CD8-positive, alpha-beta memory T cell (primary cell): ENCODE measurements at regions not wholly inside any gene's neighbourhood (a gene's known extent, or its start where the extent isn't known, plus 50 kb on each side); places are given as distances from the start of the nearest gene placed in this dataset.

Experiments
- CTCF ChIA-PET: fragments of 350-600 bp; sonication (Branson Sonifier 250); formaldehyde crosslinking; loops from one replicate; lab custom pipeline; 2021; ENCODE audit warnings: antibody characterized with exemption; lab: Charles Lee
- POLR2A ChIA-PET: fragments of 350-600 bp; sonication (Branson Sonifier 250); formaldehyde crosslinking; loops from one replicate; lab custom pipeline; 2021; ENCODE audit warnings: antibody characterized with exemption; lab: Charles Lee
- DNase-seq, 5 donors: peaks; one replicate each; pipeline versions ENCODE4 v3.0.0 to v3.0.0-alpha.2; 2020 to 2022; ENCODE audit warnings: mixed read lengths in 1 of 5
- H3K27ac ChIP-seq: one replicate; pipeline ENCODE4 v1.7.0; 2013; ENCODE audit warnings: low read depth, mild to moderate bottlenecking, low read length, moderate library complexity
- H3K27me3 ChIP-seq: 2 replicates; pipeline ENCODE4 v1.7.0; 2013; ENCODE audit warnings: low read length, mild to moderate bottlenecking; ENCODE audit not compliant: insufficient read depth, poor library complexity, severe bottlenecking
- H3K36me3 ChIP-seq: 2 replicates; pipeline ENCODE4 v1.7.0; 2013; ENCODE audit warnings: mild to moderate bottlenecking, low read length, moderate library complexity; ENCODE audit not compliant: insufficient read depth
- H3K4me1 ChIP-seq: 2 replicates; pipeline ENCODE4 v1.7.0; 2013; ENCODE audit warnings: mild to moderate bottlenecking, low read length, moderate library complexity; ENCODE audit not compliant: insufficient read depth
- H3K4me3 ChIP-seq: 2 replicates; pipeline ENCODE4 v1.7.0; 2013; ENCODE audit warnings: mild to moderate bottlenecking, low read length
- H3K9me3 ChIP-seq: 2 replicates; pipeline ENCODE4 v1.7.0; 2013; ENCODE audit warnings: mild to moderate bottlenecking, low read length
- H3K27ac Mint-ChIP-seq, 8 donors: one replicate each; pipeline ENCODE4 v1.8.0; 2020 to 2021; ENCODE audit warnings: mixed read lengths in 8 of 8, mild to moderate bottlenecking in 6 of 8, inconsistent platforms in 3 of 8, moderate library complexity in 3 of 8
- H3K27me3 Mint-ChIP-seq, 2 donors: one replicate each; pipeline ENCODE4 v1.8.0; 2020 to 2021; ENCODE audit warnings: mixed read lengths in 2 of 2, mild to moderate bottlenecking in 1 of 2, moderate library complexity in 1 of 2
- H3K36me3 Mint-ChIP-seq, 3 donors: one replicate each; pipeline ENCODE4 v1.8.0; 2020 to 2021; ENCODE audit warnings: mixed read lengths in 3 of 3, inconsistent platforms in 1 of 3, mild to moderate bottlenecking in 1 of 3
- H3K4me1 Mint-ChIP-seq, 3 donors: one replicate each; pipeline ENCODE4 v1.8.0; 2020 to 2021; ENCODE audit warnings: mixed read lengths in 3 of 3, inconsistent platforms in 1 of 3, mild to moderate bottlenecking in 1 of 3
- H3K4me3 Mint-ChIP-seq, 7 donors: one replicate each; pipeline ENCODE4 v1.8.0; 2020 to 2021; ENCODE audit warnings: mixed read lengths in 7 of 7, mild to moderate bottlenecking in 6 of 7, moderate library complexity in 4 of 7, inconsistent platforms in 2 of 7
- H3K9me3 Mint-ChIP-seq, 5 donors: one replicate each; pipeline ENCODE4 v1.8.0; 2020 to 2022; ENCODE audit warnings: mixed read lengths in 5 of 5, mild to moderate bottlenecking in 3 of 5, moderate library complexity in 2 of 5, inconsistent platforms in 1 of 5

- peaks cover 15 to 53% of the 10 kb centered on the region in 2 donors for H3K27me3 Mint-ChIP-seq
- H3K4me1 Mint-ChIP-seq = peaks cover 4 to 11% (median 7%) of the 10 kb centered on the region in 3 donors
- H3K27me3 ChIP-seq = peaks cover 5% of the 10 kb centered on the region
- H3K27ac ChIP-seq = no peak overlapping the region
- H3K27ac Mint-ChIP-seq = peak overlapping the region in 1 of 8 donors; percentile 57
- no peak overlapping the region for H3K4me3 ChIP-seq
- no peaks in the 10 kb centered on the region for H3K36me3 ChIP-seq
- ChIA-PET POLR2A (no interaction called here), CTCF (no interaction called here)
- no peaks in the 10 kb centered on the region for H3K9me3 ChIP-seq
- no peak overlapping the region for H3K4me3 Mint-ChIP-seq
- H3K36me3 Mint-ChIP-seq = no peaks in the 10 kb centered on the region
- H3K9me3 Mint-ChIP-seq = no peaks in the 10 kb centered on the region
- no peak for DNase-seq
- no peaks in the 10 kb centered on the region for H3K4me1 ChIP-seq
Measured at GRCh38 chr20:51119914-51120313, 97.0 kb upstream of the KCNG1 start.

DNA sequence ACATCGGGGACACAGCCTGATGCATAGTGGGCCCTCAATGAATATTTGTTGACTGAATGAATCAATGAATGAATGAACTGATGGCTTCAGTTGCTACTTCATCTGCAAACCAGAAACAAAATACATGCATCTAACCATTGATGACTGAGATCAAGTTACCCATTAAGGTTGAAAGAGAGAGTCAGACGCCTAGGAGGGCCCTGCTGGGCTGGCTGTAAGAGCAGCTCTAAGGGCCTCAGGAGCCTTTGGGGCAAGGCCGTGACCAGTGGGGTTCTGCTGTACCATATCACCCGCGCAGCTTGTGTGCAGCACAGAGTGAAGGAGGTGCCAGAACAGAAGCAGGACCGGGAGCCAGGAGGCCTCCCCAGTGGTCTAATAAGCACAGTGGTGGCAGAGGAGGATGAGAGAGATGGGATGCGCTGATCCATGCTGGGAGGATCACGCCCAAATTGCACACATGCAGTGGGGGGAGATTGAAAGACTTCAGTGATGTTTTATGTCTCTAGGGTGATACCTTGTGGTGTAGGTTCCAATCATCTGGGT, 96.1 kb upstream of the KCNG1 start:
- Histone ChIP-seq H3K27me3 (peaks cover 5% of the 10 kb centered on the region), H3K36me3 (no peaks in the 10 kb centered on the region), H3K4me1 (no peaks in the 10 kb centered on the region), H3K27ac (no peak overlapping the region), H3K4me3 (no peak overlapping the region), H3K9me3 (no peaks in the 10 kb centered on the region)
- DNase-seq = no peak
- CTCF ChIA-PET = no interaction called here
- POLR2A ChIA-PET = no interaction called here
- Mint-ChIP-seq H3K9me3 (no peaks in the 10 kb centered on the region), H3K4me3 (no peak overlapping the region), H3K27me3 (peaks cover 15 to 53% of the 10 kb centered on the region in 2 donors), H3K4me1 (peaks cover 4 to 11% (median 7%) of the 10 kb centered on the region in 3 donors), H3K27ac (no peak overlapping the region), H3K36me3 (no peaks in the 10 kb centered on the region)

DNA sequence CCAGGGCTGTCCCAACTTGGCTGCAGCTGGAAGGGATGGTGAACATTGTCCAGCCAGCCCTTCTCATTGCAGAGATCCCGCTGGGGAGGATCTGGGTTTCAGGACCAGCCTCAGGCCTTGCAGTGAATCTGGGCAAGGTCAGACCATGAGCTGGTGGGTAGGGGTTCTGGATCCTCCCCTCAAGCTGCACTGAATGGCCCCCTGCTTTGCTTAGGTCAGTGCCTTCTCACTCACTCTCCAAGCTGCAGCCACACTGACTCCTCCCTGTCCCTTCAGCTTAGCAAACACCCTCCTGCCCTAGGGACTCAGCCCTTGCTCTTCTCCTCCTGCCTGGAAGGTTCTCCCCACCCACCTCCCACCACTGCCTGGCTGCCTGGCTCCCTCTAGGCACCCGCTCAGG, 95.3 kb upstream of the KCNG1 start:
- Mint-ChIP-seq H3K4me1 (peaks cover 4 to 10% (median 7%) of the 10 kb centered on the region in 3 donors), H3K27ac (no peak overlapping the region), H3K9me3 (no peaks in the 10 kb centered on the region), H3K27me3 (peaks cover 15 to 49% of the 10 kb centered on the region in 2 donors), H3K4me3 (no peak overlapping the region), H3K36me3 (no peaks in the 10 kb centered on the region)
- ChIA-PET POLR2A (no interaction called here), CTCF (no interaction called here)
- Histone ChIP-seq H3K9me3 (no peaks in the 10 kb centered on the region), H3K36me3 (no peaks in the 10 kb centered on the region), H3K4me3 (no peak overlapping the region), H3K27ac (no peak overlapping the region), H3K27me3 (peaks cover 5% of the 10 kb centered on the region), H3K4me1 (no peaks in the 10 kb centered on the region)
- no peak for DNase-seq

DNA sequence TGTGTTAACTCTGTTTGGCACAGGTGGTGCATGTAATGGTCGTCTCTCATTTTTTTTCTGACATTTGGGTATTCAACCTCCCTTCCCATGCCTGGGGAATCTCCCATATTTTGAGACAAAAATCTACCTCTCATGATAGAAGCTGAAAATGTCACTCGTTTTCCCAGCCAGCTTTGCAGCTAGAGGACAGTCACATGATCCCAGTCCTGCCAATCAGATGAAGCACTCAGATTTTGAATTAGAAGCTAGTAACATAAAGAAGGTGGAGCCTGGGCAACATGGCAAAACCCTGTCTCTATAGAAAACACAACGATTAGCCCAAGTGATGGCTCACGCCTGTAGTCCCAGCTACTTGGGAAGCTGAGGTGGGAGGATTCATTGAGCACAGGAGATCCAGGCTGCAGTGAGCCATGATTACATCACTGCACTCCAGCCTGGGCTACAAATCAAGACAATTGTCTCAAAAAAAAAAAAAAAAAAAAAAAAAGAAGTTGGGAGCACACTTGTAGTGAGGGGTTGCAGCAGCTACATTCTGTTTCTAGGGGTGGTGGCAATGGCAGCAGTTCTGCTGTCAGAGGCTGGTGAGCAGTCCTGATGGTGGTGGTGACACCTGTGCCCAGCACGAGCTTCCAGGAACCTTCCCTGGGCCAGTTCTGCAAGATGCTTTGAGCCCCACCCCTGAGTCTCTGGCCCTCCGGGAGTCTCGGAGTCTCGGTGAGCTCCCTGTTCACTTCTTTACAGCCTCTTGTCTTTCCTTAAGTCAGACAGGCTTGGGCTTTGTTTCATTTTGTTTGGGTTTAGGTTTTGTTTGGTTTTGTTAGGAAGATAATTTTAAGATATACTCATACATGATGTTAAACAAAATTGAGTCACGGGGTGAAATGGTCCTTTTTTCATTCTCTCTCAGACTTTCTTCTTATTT, 94.1 kb upstream of the KCNG1 start:
- H3K36me3 ChIP-seq = no peaks in the 10 kb centered on the region
- DNase-seq = no peak
- H3K27ac ChIP-seq = no peak overlapping the region
- no peaks in the 10 kb centered on the region for H3K9me3 Mint-ChIP-seq
- H3K4me3 ChIP-seq = no peak overlapping the region
- peaks cover 0 to 2% (median 0%) of the 10 kb centered on the region in 3 donors for H3K36me3 Mint-ChIP-seq
- H3K27me3 Mint-ChIP-seq = peaks cover 14 to 44% of the 10 kb centered on the region in 2 donors
- no peak overlapping the region for H3K27ac Mint-ChIP-seq
- CTCF ChIA-PET = no interaction called here
- no peaks in the 10 kb centered on the region for H3K9me3 ChIP-seq
- no peaks in the 10 kb centered on the region for H3K4me1 Mint-ChIP-seq
- POLR2A ChIA-PET = no interaction called here
- H3K27me3 ChIP-seq = peaks cover 5% of the 10 kb centered on the region
- no peaks in the 10 kb centered on the region for H3K4me1 ChIP-seq
- no peak overlapping the region for H3K4me3 Mint-ChIP-seq

DNA sequence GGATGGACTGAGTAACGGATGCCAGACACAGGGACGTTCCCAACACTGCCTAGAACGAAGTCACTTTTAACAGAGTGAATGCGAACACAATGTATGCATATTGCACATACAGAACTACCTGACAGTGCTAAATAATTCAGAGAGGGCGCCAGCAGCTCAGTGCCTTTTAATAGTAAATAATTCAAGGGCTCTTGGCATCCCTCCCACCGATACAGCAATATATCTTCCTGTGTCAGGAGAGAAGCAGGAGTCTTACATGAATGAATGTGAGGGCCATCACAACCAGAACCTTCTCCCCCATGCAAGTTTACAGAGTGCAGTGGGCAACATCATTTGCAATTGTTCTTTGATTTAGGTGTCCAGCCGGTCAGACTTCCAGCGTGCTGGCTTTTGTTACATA, 88.4 kb upstream of the KCNG1 start:
- H3K4me3 Mint-ChIP-seq = no peak overlapping the region
- H3K4me3 ChIP-seq = no peak overlapping the region
- peaks cover 0 to 2% (median 0%) of the 10 kb centered on the region in 3 donors for H3K36me3 Mint-ChIP-seq
- peaks cover 11 to 47% of the 10 kb centered on the region in 2 donors for H3K27me3 Mint-ChIP-seq
- H3K4me1 ChIP-seq = no peaks in the 10 kb centered on the region
- H3K27ac ChIP-seq = no peak overlapping the region
- no peaks in the 10 kb centered on the region for H3K9me3 ChIP-seq
- DNase-seq = no peak
- no peaks in the 10 kb centered on the region for H3K9me3 Mint-ChIP-seq
- H3K36me3 ChIP-seq = no peaks in the 10 kb centered on the region
- H3K27ac Mint-ChIP-seq = no peak overlapping the region
- H3K4me1 Mint-ChIP-seq = no peaks in the 10 kb centered on the region
- H3K27me3 ChIP-seq = no peaks in the 10 kb centered on the region
- CTCF ChIA-PET = no interaction called here
- POLR2A ChIA-PET = no interaction called here

DNA sequence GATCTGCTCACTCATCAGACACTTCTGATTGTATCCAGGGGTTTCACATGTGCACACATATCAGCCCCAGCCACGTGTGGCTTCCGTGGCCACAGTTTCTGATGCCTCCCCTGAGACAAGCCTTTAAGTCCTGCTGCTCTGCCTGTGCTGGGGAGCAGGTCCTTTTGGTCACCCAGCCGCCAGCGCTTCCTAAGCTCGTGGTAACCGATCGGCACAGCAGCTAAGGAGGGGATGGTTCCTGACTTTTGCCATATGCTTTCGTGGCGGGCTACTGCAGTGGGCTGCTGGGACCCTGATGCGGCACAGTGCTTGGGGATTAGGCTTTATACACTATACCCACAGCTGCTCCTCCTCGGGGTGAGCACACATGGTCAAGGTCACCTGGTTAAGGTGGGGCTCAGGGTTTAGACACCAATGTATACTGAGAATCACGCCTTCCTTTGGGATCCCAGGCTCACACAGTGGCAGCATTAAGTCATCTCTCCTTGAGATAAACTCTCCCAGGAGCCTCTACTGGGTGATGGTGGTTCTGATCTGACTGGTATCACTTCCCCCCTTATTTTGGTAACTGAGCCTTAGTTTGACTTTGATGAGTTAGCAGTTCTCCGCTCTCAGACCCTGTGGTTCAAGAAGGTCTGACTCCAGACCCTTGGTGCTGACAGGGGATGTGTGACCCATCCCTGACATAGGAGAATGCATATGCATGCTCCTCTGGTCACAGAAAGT, 85.9 kb upstream of the KCNG1 start:
- ChIA-PET CTCF (no interaction called here), POLR2A (no interaction called here)
- DNase-seq = no peak
- no peak overlapping the region for H3K4me3 ChIP-seq
- no peaks in the 10 kb centered on the region for H3K27me3 ChIP-seq
- H3K36me3 Mint-ChIP-seq = peaks cover 0 to 2% (median 0%) of the 10 kb centered on the region in 3 donors
- no peak overlapping the region for H3K4me3 Mint-ChIP-seq
- H3K4me1 ChIP-seq = no peaks in the 10 kb centered on the region
- no peaks in the 10 kb centered on the region for H3K9me3 ChIP-seq
- no peaks in the 10 kb centered on the region for H3K36me3 ChIP-seq
- H3K9me3 Mint-ChIP-seq = no peaks in the 10 kb centered on the region
- H3K27ac ChIP-seq = no peak overlapping the region
- no peaks in the 10 kb centered on the region for H3K4me1 Mint-ChIP-seq
- H3K27ac Mint-ChIP-seq = no peak overlapping the region
- H3K27me3 Mint-ChIP-seq = peaks cover 6 to 49% of the 10 kb centered on the region in 2 donors

DNA sequence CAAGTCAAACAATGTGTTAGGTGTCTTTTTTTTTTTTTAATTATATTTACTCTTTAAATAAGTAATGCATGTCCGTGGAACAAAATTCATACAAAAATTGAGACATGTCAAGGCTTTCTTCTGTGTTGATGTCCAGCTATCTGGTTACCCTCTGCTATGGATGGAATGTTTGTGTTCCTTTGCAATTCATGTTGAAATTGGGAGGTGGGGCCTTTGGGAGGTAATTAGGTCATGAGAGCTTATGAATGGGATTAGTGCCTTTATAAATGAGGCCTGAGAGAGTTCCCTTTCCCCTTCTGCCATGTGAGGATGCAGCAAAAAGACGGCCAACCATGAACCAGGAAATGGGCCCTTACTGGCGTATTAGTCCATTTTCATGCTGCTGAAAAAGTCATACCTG, 83.1 kb upstream of the KCNG1 start:
- CTCF ChIA-PET = no interaction called here
- DNase-seq = no peak
- Mint-ChIP-seq H3K9me3 (no peaks in the 10 kb centered on the region), H3K27ac (no peak overlapping the region), H3K36me3 (no peaks in the 10 kb centered on the region), H3K4me3 (no peak overlapping the region), H3K27me3 (peaks cover 10 to 55% of the 10 kb centered on the region in 2 donors), H3K4me1 (no peaks in the 10 kb centered on the region)
- Histone ChIP-seq H3K36me3 (no peaks in the 10 kb centered on the region), H3K9me3 (no peaks in the 10 kb centered on the region), H3K27ac (no peak overlapping the region), H3K27me3 (no peaks in the 10 kb centered on the region), H3K4me3 (no peak overlapping the region), H3K4me1 (no peaks in the 10 kb centered on the region)
- POLR2A ChIA-PET = no interaction called here
